Activated T-helper 2 cell treated with anti-CD3 and anti-CD28 coated beads, Interferon-gamma antibody, Interleukin-2, Interleukin-4, amounts not matched to agents 10 μg/mL and 5 μg/mL and 100 μg/mL, durations not matched to agents 14 hours and 24 hours and 36 hours (primary cell): ENCODE measurements at regions not wholly inside any gene's neighbourhood (a gene's known extent, or its start where the extent isn't known, plus 50 kb on each side); places are given as distances from the start of the nearest gene placed in this dataset.
"Not testable (repeated sequence)": the region's sequence is repeated elsewhere in the genome, so short reads cannot be mapped to it uniquely, and the experiment has no call there.

Experiments
- DNase-seq: peaks from one replicate; pipeline ENCODE4 v3.0.0; 2021; ENCODE audit warnings: low spot score
- H3K27ac Mint-ChIP-seq: one replicate; pipeline ENCODE4 v1.8.0; 2021; ENCODE audit warnings: mixed read lengths
- H3K27me3 Mint-ChIP-seq: one replicate; pipeline ENCODE4 v1.8.0; 2021; ENCODE audit warnings: low read depth, mixed read lengths
- H3K36me3 Mint-ChIP-seq: one replicate; pipeline ENCODE4 v1.8.0; 2021; ENCODE audit warnings: low read depth, mixed read lengths
- H3K4me1 Mint-ChIP-seq: one replicate; pipeline ENCODE4 v1.8.0; 2021; ENCODE audit warnings: low read depth, mixed read lengths
- H3K4me3 Mint-ChIP-seq: one replicate; pipeline ENCODE4 v1.8.0; 2021; ENCODE audit warnings: low read depth, mild to moderate bottlenecking, moderate library complexity, mixed read lengths
- H3K9me3 Mint-ChIP-seq: one replicate; pipeline ENCODE4 v1.8.0; 2021; ENCODE audit warnings: mixed read lengths
- intact Hi-C: fragments of 100-400 bp; cut with micrococcal nuclease; formaldehyde crosslinking; loops from one replicate; pipeline ENCODE4 v1.15.1; 2023

GRCh38 chr2:186946896-186947467, 98.0 kb upstream of the ZSWIM2 start:
- no peaks in the 10 kb centered on the region for H3K36me3 Mint-ChIP-seq
- H3K27ac Mint-ChIP-seq, result no peak overlapping the region
- H3K4me3 Mint-ChIP-seq, result no peak overlapping the region
- H3K4me1 Mint-ChIP-seq, result peaks cover 3% of the 10 kb centered on the region
- DNase-seq, result no peak
- H3K27me3 Mint-ChIP-seq, result no peaks in the 10 kb centered on the region
- no peaks in the 10 kb centered on the region for H3K9me3 Mint-ChIP-seq
- intact Hi-C loops, result no loop called here

GRCh38 chr2:186941853-186942252, 92.9 kb upstream of the ZSWIM2 start:
- H3K4me1 Mint-ChIP-seq, result no peaks in the 10 kb centered on the region
- H3K27me3 Mint-ChIP-seq, result no peaks in the 10 kb centered on the region
- no peak overlapping the region for H3K27ac Mint-ChIP-seq
- no peak overlapping the region for H3K4me3 Mint-ChIP-seq
- H3K36me3 Mint-ChIP-seq, result no peaks in the 10 kb centered on the region
- intact Hi-C loops, result no loop called here
- DNase-seq, result no peak
- no peaks in the 10 kb centered on the region for H3K9me3 Mint-ChIP-seq

DNA sequence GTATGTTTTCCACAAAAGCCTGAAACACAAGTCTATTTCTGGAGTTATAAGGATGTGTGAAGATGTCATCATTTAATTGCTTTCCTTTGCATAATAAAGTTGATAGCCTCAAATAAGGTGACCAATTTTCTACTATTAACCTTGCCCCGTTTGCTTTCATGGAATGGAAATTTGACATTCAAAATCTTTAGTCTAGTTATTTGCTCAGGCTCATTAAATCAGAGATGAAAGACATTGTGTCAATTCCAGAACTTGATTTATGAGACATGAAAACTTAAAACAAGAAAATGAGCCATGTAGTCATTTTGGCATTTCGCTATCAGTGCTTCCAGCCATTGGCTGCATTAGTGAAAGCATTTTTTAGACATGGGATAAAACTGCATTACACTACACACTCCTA, 91.5 kb upstream of the ZSWIM2 start:
- Mint-ChIP-seq H3K4me1 (no peaks in the 10 kb centered on the region), H3K4me3 (no peak overlapping the region), H3K27me3 (no peaks in the 10 kb centered on the region), H3K9me3 (no peaks in the 10 kb centered on the region), H3K27ac (no peak overlapping the region), H3K36me3 (no peaks in the 10 kb centered on the region)
- no peak for DNase-seq
- intact Hi-C loops, result no loop called here

- Mint-ChIP-seq H3K4me1 (no peaks in the 10 kb centered on the region), H3K4me3 (no peak overlapping the region), H3K36me3 (no peaks in the 10 kb centered on the region), H3K27ac (no peak overlapping the region), H3K9me3 (no peaks in the 10 kb centered on the region), H3K27me3 (no peaks in the 10 kb centered on the region)
- intact Hi-C loops, result no loop called here
- no peak for DNase-seq
Measured at GRCh38 chr2:186934420-186934819, 85.5 kb upstream of the ZSWIM2 start.

GRCh38 chr2:186927867-186928191, 78.9 kb upstream of the ZSWIM2 start:
- Mint-ChIP-seq H3K4me3 (no peak overlapping the region), H3K36me3 (no peaks in the 10 kb centered on the region), H3K4me1 (no peaks in the 10 kb centered on the region), H3K9me3 (no peaks in the 10 kb centered on the region), H3K27ac (no peak overlapping the region), H3K27me3 (no peaks in the 10 kb centered on the region)
- DNase-seq, result no peak
- intact Hi-C loops, result no loop called here

DNA sequence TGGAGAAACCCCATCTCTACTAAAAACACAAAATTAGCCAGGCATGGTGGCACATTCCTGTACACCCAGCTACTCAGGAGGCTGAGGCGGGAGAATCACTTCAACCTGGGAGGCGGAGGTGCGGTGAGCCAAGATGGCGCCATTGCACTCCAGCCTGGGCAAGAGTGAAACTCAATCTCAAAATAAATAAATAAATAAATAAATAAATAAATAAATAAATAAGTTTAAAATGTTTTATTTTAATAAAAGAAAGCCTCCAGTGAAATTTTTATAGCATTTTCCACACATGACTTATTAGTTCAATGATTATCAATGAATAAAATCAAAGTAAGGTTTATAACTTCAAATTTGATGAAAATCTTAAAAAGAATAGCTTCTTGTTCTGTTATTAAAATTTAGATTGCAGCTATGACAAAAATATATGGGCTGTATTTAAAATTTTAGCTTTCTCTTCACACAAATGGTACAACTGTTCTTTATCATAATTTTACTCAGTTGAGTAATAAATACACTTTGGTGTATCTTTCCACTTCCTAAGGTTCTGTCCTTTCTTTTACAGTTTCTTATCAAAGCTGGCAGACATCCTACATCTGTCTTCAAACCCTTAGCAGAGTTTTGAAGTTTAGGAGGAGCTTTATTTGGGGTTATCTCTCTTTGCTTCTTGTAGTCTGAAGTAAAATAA, 78.4 kb upstream of the ZSWIM2 start:
- intact Hi-C loops, result no loop called here
- Mint-ChIP-seq H3K9me3 (no peaks in the 10 kb centered on the region), H3K4me3 (no peak overlapping the region), H3K36me3 (no peaks in the 10 kb centered on the region), H3K27ac (no peak overlapping the region), H3K27me3 (no peaks in the 10 kb centered on the region), H3K4me1 (no peaks in the 10 kb centered on the region)
- DNase-seq, result no peak

DNA sequence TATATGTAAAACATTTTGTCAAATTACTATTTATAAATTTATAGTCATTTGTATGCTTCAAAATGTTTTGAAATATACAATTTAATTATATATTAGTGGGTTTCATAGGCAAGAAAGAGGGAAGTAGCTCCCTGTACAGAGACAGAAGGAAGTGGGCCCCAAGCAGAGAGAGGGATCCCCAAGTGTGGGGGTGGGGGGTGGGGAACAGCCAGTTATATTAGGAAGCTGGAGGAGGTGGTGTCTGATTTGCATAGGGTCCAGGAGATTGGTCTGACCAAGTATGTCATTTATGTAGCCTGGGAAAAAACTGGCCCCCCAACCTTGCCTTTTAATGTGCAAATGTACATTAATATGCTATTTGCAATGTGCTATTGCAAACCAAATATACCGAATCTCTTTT, 76.5 kb upstream of the ZSWIM2 start:
- Mint-ChIP-seq H3K4me1 (no peaks in the 10 kb centered on the region), H3K4me3 (no peak overlapping the region), H3K36me3 (no peaks in the 10 kb centered on the region), H3K9me3 (no peaks in the 10 kb centered on the region), H3K27me3 (no peaks in the 10 kb centered on the region), H3K27ac (no peak overlapping the region)
- no peak for DNase-seq
- intact Hi-C loops, result no loop called here

DNA sequence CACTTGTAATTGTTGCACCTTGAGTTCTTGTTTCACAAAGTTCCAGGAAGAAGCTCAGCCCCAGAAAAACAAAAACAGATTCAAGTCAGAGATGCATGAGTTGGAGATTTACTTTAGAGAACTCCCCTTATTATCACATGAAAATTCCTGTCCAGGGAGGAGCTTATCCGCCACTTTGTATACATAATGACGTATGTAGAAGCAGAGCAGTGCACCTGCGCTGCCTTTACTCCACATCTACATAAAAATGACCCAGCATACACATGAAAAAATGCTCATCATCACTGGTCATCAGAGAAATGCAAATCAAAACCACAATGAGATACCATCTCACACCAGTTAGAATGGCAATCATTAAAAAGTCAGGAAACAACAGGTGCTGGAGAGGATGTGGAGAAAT, 73.3 kb upstream of the ZSWIM2 start:
- H3K9me3 Mint-ChIP-seq, DNase-seq, intact Hi-C loops, H3K4me3 Mint-ChIP-seq, H3K36me3 Mint-ChIP-seq, H3K27ac Mint-ChIP-seq, H3K27me3 Mint-ChIP-seq, H3K4me1 Mint-ChIP-seq: not testable (repeated sequence)

- Mint-ChIP-seq H3K27ac (no peak overlapping the region), H3K9me3 (no peaks in the 10 kb centered on the region), H3K4me3 (no peak overlapping the region), H3K36me3 (no peaks in the 10 kb centered on the region), H3K4me1 (no peaks in the 10 kb centered on the region), H3K27me3 (no peaks in the 10 kb centered on the region)
- intact Hi-C loops, result no loop called here
- no peak for DNase-seq
Measured at GRCh38 chr2:186919296-186919695, 70.3 kb upstream of the ZSWIM2 start.

DNA sequence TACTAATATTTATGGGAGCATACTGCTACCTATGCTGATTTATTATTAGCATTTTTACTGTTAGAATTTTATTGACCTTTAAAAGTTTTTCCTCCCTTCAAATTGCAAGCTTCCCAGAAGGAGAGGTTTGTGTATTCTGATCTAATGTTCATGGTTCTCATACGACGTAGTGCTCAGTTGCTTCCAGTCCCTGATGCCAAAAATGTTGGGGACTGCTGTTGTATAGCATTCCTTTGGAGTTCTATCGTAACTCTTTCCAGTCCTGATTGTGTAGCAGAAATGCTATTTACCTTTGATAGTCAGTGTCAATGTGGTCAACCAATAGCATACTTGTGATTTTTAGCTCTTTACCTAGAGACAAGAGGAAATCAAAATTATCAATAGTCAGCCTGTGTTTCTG, 69.5 kb upstream of the ZSWIM2 start:
- H3K27me3 Mint-ChIP-seq, result no peaks in the 10 kb centered on the region
- no peak for DNase-seq
- H3K36me3 Mint-ChIP-seq, result no peaks in the 10 kb centered on the region
- intact Hi-C loops, result no loop called here
- no peak overlapping the region for H3K27ac Mint-ChIP-seq
- no peaks in the 10 kb centered on the region for H3K9me3 Mint-ChIP-seq
- H3K4me3 Mint-ChIP-seq, result no peak overlapping the region
- H3K4me1 Mint-ChIP-seq, result no peaks in the 10 kb centered on the region

DNA sequence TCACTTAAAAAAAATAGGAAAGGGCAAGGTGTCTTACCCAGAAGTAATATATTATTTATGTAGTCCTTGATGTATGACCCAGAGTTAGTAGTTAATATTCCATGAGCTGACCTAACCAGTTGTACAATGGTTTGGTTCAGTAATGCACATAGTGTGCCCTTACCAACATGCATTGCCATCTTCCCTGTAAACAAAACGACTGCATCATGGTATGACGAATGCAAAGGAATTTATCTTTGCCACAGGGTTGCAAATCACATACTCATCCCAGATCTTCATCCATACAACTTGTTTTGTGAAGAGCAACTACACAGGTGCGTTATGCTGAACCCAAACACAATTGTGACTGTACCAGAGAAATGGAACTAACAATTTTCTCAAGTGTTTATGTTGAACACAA, 68.9 kb upstream of the ZSWIM2 start:
- H3K27ac Mint-ChIP-seq, result no peak overlapping the region
- H3K4me1 Mint-ChIP-seq, result no peaks in the 10 kb centered on the region
- intact Hi-C loops, result no loop called here
- no peaks in the 10 kb centered on the region for H3K36me3 Mint-ChIP-seq
- no peak overlapping the region for H3K4me3 Mint-ChIP-seq
- no peaks in the 10 kb centered on the region for H3K27me3 Mint-ChIP-seq
- DNase-seq, result no peak
- H3K9me3 Mint-ChIP-seq, result no peaks in the 10 kb centered on the region

DNA sequence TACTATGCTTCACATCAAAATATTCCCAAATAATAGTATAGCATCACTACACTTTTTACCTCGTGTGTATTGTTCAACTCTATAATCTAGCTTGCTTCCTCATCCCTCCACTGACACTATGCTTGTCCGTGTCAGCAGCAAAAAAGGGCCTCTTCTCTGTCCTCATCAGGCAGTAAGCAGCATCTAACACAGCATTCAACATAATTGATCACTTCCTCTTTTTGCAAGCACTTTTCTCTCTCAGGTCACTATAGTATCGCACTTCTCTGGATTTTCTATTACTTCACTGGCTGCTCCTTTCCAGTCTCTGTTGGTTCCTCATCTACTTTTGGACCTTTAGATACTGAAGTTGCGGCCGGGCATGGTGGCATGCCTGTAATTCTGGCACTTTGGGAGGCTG, 64.9 kb upstream of the ZSWIM2 start:
- H3K36me3 Mint-ChIP-seq, result no peaks in the 10 kb centered on the region
- no peak overlapping the region for H3K4me3 Mint-ChIP-seq
- H3K9me3 Mint-ChIP-seq, result no peaks in the 10 kb centered on the region
- intact Hi-C loops, result no loop called here
- H3K27me3 Mint-ChIP-seq, result no peaks in the 10 kb centered on the region
- H3K4me1 Mint-ChIP-seq, result no peaks in the 10 kb centered on the region
- no peak overlapping the region for H3K27ac Mint-ChIP-seq
- no peak for DNase-seq

- intact Hi-C loops, result no loop called here
- Mint-ChIP-seq H3K27ac (no peak overlapping the region), H3K27me3 (no peaks in the 10 kb centered on the region), H3K4me3 (no peak overlapping the region), H3K4me1 (no peaks in the 10 kb centered on the region), H3K9me3 (no peaks in the 10 kb centered on the region), H3K36me3 (no peaks in the 10 kb centered on the region)
- no peak for DNase-seq
Measured at GRCh38 chr2:186912979-186913378, 64.0 kb upstream of the ZSWIM2 start.

DNA sequence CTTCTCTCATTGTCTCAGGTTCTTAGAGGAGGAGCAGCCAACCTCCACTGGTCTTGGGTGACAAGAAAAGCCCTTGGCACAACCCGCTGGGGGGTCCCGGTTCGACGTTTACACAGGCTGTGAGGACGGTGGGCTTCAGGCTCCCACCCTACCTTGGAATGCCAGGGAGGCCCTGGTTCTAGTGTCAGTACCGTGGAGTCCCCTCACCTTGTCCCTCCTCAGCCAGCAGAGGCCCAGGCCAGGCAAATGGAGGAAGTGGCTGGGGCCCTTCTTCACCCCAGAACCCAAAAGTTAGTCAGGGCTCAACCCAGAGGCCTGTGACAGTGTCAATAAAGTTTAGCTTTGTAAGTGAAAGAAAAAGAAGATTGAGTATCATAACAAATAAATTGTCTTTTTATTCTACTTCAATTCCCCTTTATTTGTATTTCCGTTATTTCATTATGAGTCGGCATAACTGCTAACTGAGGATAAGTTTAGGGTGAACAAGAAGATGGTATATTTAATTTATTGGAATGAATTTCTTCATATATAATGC, 62.6 kb upstream of the ZSWIM2 start:
- H3K4me3 Mint-ChIP-seq, result no peak overlapping the region
- intact Hi-C loops, result no loop called here

More for the DNA sequence above, 62.6 kb upstream of the ZSWIM2 start:
- no peaks in the 10 kb centered on the region for H3K9me3 Mint-ChIP-seq
- H3K4me1 Mint-ChIP-seq, result no peaks in the 10 kb centered on the region
- no peaks in the 10 kb centered on the region for H3K27me3 Mint-ChIP-seq
- DNase-seq, result no peak
- H3K27ac Mint-ChIP-seq, result no peak overlapping the region
- H3K36me3 Mint-ChIP-seq, result no peaks in the 10 kb centered on the region
